ENCODE measurements at regions not wholly inside any gene's neighbourhood (a gene's known extent, or its start where the extent isn't known, plus 50 kb on each side); places are given as distances from the start of the nearest gene placed in this dataset.
"Not testable (repeated sequence)": the region's sequence is repeated elsewhere in the genome, so short reads cannot be mapped to it uniquely, and the experiment has no call there.

DNA sequence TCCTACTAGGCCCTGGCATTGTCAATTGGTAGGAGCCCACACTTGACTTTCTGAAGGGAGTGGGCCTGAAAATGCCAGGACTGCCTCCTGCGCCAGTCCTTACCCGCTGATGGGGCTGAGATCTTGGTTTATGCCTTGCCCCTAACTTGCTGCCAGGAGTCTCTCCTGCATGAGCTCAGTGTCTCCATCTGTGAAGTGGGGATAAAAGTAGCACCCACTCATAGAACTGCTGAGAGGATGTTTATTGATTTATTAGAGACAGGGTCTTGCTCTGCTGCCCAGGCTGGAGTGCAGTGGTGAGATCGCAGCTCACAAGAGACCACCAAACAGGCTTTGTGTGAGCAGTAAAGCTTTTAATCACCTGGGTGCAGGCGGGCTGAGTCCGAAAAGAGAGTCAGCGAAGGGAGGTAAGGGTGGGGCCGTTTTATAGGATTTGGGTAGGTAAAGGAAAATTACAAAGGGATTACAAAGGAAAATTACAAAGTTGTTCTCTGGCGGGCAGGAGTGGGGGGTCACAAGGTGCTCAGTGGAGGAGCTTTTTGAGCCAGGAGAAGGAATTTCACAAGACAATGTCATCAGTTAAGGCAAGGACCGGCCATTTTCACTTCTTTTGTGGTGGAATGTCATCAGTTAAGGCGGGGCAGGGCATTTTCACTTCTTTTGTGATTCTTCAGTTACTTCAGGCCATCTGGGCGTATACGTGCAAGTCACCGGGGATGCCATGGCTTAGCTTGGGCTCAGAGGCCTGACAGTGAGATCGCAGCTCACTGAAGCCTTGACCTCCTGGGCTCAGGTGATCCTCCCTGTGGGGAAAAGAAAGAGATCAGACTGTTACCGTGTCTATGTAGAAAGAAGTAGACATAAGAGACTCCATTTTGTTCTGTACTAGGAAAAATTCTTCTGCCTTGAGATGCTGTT is 93.7 kb downstream of the LSM3 start:
- not testable (repeated sequence) for DNase-seq (ENCODE audit: extremely low read depth in 1 of 11, low read depth in 9 of 11, low spot score in 4 of 11)

DNA sequence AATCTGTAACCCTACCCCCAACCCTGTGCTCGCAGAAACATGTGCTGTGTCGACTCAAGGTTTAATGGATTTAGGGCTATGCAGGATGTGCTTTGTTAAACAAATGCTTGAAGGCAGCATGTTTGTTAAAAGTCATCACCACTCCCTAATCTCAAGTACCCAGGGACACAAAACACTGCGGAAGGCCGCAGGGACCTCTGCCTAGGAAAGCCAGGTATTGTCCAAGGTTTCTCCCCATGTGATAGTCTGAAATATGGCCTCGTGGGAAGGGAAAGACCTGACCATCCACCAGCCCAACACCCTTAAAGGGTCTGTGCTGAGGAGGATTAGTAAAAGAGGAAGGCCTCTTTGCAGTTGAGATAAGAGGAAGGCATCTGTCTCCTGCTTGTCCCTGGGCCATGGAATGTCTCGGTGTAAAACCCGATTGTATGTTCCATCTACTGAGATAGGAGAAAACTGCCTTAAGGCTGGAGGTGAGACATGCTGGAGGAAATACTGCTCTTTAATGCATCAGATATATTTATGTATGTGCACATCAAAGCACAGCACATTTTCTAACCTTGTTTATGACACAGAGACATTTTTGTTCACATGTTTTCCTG is 94.4 kb downstream of the LSM3 start:
- DNase-seq (ENCODE audit: extremely low read depth in 1 of 11, low read depth in 9 of 11, low spot score in 4 of 11) = not testable (repeated sequence)

DNA sequence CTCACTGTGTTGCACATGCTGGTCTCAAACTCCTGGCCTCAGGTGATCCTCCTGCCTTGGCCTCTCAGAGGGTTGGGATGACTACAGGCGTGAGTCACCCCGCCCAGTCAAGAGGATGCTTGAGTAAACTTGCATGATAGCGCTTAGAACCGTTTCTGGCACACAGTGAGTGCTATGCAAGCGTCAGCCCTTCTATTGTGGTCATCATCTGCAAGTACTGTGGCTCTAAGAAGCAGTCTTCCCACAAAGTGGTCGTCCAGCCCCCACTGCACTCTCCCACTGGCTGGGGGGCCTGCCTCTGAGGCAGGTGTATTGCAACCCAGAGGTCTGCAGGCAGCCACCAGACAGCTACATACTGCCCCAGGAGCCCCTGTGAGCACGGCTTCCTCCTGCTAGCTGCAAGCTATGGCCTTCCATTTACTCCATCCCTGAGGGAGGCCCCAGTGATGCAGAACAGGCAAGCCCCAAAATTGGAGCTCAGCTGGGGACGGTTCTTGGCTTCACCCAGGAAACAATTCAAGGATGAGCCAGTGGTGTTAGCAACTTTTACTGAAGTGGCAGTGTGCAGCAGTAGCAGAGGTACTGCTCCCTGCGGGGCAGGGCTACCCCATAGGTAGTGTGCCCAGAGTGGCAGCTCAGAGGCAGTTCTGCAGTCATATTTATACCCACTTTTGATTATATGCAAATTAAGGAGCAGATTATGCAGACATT is 95.4 kb downstream of the LSM3 start:
- DNase-seq (ENCODE audit: extremely low read depth in 1 of 11, low read depth in 9 of 11, low spot score in 4 of 11) = no peak

DNA sequence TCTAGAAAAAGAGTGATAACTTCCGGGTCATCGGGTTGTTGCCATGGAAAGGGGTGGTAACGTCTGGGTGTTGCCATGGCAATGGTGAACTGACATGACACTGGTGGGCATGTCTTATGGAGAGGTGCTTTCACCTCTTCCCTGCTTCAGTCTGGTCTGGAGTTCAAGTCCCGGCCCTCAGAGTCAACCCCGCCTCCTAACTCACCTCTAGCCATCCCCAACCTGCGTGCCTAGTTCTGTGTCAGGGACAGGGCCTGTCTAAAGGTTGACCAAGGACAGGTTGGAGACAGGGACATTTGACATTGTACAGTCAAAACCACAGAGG is 96.0 kb downstream of the LSM3 start:
- no peak for DNase-seq (ENCODE audit: extremely low read depth in 1 of 11, low read depth in 9 of 11, low spot score in 4 of 11)

DNA sequence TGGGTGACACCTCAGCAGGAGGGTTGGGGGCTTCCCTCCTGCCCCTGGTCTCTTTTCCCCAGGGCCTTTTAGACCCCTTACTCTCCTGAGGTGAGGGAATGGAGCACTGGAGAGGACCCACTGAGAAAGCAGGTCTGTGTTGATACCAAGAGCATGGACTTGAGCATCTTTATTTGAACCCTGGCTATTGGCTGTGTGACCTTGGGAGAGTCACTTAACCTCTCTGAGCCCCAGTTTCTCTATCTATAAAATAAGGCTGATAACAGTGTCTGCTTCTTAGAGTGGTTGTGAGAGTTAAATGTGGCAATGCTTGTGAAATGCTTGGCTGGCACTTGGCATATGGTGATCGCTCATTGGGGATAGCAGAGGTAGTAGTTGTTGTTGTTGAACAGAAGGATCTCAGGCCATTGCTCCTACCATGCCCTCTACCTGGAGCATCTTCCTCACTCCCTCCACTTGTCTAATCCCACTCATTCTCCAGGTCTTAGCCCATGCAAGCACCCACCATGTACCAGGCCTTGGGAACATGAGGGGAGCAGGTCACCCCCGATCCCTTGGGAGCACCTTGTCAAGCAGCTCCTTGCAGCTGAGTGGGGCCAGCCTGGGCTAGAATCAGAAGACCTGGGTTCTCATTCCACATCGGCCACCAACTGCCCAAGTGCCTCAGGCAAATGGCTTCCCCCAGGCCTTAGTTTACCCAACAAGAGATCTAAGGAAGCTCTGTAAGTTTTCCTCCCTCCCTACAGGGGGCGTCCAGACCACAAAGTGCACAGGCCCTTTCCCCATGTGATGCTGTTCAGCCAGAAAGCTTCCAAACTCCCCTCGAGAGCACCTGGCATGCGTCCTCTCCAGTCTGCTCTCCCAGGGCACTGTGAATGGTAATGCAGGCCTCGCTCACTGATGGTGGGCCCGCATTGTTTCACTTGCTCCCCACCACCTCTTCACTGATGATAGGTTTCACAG is 96.7 kb downstream of the LSM3 start:
- no peak for DNase-seq (ENCODE audit: extremely low read depth in 1 of 11, low read depth in 9 of 11, low spot score in 4 of 11)

DNA sequence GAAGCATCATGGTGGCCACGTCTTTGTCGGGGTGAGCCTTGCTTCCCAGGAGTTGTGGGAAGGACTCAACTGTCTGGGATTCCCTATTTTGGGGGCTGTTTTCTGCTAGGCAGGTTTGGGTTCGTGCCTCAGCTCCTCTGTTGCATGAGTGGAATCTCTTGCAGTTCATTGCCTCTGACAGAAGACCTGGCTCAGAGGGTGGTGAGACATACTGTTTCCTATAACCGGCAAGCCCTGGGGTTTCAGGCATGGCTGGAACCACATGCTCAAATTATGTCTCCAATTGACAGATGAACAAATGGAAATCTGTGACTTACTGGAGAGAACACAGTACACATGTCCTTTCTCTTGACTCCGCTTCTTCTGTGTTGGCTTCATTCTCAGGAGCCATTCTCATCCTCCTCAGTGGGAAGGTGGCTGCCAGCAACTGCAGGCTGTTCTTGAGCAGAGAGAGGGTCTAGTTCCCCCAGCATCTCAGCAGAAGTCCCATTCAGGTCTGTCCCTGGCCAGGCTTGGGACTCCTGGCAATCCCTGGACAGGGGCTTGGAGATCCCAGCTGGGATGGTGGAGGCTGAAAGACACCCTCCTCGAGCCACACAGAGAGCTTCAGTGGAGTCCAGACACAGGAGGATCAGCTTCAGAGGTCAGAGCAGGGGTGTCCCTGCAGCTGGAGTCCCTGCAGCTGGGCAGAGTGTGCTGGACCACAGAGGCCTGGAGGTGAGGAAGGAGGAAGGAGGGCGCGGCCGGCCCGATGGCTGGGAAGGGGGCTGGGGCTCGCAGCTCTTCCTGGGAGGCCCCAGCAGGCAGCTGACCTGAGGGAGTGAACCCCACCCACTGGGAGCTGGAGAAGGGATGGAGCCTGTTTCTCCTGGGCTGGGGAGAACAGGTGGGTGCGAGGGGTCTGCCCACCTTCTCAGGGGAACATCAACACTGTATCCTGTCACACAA is 97.6 kb downstream of the LSM3 start:
- DNase-seq (ENCODE audit: extremely low read depth in 1 of 11, low read depth in 9 of 11, low spot score in 4 of 11) = no peak

DNA sequence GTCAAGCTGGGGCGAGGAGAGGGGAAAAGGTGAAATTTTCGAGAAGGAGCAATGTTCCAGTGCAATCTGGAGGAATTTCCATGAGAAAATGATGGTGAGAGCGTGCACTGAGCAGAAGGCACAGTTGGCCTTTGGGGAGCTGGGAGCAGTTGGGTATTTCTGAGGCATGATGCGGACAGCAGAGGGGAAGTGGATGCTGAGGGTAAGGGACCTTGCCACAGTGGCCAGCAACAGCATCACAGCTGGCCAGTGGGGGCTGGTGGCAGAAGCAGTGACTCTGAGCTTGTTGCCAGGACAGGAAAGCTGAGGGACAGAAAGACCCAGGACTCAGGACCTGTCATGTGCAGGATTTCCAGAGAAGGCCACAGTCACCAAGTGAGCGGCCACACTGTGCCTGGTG is 98.9 kb downstream of the LSM3 start:
- DNase-seq (ENCODE audit: extremely low read depth in 1 of 11, low read depth in 9 of 11, low spot score in 4 of 11) = no peak

DNA sequence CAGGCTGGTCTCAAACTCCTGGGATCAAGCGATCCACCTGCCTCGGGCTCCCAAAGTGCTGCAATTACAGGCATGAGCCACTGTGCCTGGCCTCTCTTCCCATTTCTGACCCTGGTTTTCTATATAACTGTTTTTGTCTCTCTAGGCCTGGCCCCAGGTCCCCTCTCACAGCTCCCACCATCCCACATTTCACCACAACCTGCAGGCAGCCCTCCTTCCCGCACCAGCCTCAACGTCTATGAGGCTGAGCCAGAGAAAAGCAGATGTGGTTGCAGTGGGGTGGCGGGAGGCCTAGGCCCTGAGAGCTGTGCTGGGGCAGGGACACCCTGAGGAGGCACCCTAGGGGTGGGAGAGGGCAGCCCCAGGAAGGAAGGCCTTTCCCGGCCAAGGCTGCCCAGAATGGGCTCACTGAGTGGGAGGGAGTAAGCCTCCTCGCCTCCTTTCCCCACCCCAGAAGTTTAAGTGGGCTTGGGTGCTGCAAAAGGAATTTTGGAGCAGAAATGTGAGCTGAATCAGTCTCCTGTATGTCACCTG is 99.7 kb downstream of the LSM3 start:
- DNase-seq (ENCODE audit: extremely low read depth in 1 of 11, low read depth in 9 of 11, low spot score in 4 of 11) = no peak

DNA sequence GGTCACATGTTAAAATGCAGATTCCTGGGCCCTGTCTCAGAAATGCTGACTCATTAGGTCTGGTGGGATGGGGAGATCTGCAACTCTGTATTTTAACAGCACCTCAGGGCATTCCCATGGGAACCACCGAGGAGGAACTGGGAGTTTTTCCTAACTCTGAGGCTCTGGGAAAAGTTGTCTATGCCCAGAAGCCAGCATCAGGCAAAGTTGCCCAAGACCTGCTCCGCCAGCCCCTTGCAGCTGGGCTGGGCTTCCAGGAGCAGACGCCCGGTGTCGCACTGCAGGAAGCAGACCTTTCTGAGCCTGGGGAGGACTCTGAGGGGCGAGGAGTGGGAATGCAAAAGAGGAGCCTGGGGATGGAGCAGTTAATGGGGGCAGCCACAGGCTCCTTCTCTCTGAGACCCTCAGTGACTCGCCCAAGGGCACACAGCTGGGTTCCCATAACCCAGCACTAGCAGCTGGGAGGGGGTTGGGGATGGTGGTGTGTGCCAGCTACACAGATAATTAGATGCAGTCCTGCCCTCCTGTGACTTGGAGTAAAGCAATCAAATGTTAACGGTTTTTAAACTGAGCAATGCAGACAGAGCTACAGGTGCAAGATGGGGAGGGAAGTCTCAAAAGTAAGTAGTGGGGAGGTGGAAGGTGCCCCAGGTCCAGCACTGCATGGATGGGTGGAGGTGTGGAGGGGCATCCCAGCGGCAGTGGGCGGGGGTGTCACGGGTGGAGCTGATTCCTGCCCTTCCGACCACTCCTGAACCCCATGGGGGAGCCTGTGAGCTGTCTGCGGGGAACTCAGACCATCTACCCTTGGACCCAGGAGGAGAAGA is 100.4 kb downstream of the LSM3 start:
- no peak for DNase-seq (ENCODE audit: extremely low read depth in 1 of 11, low read depth in 9 of 11, low spot score in 4 of 11)

DNA sequence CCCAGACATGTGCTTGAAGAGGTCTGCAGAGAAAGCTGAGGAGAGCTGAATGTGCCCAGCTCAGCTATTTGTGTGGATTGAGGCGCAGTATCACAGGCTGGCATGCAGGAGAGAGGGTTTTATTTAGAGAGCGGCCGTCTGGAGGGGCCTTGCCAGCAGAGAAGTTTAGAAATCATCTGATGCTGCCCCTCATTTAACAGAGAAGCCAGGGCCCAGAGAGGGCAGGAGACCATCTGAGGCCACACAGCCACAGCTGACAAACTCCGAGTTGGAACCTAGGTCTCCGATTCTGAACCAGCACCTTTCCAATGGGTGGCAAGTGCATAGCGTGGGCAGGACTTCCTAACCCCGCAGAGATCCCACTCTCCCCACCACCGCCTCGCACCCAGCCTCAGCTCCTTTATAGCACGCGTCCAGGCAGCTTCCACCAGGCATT is 101.0 kb downstream of the LSM3 start:
- no peak for DNase-seq (ENCODE audit: extremely low read depth in 1 of 11, low read depth in 9 of 11, low spot score in 4 of 11)

DNA sequence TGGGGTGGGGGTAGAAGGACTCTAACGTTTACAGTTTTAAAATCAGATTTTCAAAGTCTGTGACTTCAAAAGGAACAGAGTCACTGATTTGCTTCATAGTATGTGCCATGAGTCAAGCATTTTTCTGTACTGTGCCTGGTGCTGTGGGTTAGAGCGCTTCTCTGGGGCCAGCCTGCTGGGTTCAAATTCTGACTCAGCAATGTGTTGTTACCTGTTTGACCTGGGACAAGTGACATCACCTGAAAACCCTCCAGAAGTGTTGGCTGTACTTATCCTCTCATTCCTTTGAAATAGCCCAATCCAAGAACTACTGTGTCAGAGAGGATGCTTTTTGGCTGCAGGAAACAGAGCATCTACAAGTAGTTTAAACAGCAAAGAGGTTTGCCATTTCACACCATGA is 101.7 kb downstream of the LSM3 start:
- DNase-seq (ENCODE audit: extremely low read depth in 1 of 11, low read depth in 9 of 11, low spot score in 4 of 11) = no peak

DNA sequence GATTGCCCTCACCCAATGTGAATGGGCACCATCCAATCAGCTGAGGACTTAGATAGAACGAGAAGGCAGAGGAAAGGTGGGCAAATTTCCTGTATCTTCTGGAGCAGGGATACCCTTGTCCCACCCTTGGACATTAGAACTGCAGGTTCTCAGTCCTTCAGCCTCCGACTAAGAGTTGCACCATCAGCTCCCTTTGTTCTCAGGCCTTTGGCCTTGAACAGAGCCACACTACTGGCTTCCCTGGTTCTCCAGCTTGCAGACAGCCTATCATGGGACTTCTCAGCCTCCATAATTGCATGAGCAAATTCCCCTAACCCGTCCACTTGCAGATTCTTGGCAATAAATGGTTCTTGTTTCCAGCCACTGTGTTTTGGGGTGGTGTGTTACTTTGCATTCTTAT is 102.4 kb downstream of the LSM3 start:
- DNase-seq (ENCODE audit: extremely low read depth in 1 of 11, low read depth in 9 of 11, low spot score in 4 of 11) = no peak

DNA sequence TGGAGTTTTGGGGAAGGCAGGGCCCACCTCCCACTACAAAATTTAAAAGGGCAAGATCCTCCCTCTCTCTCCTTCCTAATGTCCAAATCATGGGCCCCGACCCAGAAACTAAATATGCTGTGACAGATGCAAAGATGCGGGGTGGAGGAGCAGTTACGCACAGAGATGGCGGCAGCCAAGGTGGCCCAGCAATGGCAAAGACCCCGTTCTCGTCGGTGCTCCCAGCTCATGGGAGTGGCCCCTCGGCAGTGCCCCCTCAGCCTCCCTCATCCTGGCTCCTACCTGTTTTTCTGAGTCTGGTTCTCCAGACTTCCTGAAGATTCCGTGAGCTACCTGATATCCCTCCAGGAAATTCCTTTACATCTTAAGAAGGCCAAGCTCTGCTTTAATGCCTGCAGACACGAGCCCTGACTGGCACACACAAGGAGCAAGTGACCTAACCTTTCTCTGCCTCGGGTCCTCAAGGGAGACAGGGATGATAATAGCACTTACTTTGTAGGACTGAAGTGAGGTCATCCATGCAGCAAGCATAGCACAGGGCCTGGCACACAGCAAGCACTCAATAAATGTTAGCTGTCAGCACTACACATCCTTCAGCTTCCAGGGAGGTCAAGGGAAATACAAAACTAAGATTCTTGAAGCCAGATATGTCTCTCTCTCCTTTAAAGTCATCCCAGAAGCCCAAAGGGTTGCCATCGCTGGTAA is 103.5 kb downstream of the LSM3 start:
- no peak for DNase-seq (ENCODE audit: extremely low read depth in 1 of 11, low read depth in 9 of 11, low spot score in 4 of 11)

DNA sequence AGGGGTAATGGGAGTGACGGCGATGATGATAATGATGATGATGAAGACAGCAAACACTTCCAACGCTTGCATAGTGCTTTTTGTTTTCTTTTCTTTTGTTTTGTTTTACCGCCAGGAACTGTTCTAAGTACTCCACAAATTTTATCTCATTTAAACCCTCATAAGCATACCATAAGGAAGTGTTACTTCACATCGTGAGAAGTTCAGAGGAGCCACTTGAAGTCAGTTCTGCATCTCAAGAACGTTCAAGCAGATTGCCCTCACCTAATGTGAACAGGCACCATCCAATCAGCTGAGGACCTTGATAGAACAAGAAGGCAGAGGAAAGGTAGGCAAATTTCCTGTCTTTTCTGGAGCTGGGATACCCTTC is 104.1 kb downstream of the LSM3 start:
- no peak for DNase-seq (ENCODE audit: extremely low read depth in 1 of 11, low read depth in 9 of 11, low spot score in 4 of 11)

DNA sequence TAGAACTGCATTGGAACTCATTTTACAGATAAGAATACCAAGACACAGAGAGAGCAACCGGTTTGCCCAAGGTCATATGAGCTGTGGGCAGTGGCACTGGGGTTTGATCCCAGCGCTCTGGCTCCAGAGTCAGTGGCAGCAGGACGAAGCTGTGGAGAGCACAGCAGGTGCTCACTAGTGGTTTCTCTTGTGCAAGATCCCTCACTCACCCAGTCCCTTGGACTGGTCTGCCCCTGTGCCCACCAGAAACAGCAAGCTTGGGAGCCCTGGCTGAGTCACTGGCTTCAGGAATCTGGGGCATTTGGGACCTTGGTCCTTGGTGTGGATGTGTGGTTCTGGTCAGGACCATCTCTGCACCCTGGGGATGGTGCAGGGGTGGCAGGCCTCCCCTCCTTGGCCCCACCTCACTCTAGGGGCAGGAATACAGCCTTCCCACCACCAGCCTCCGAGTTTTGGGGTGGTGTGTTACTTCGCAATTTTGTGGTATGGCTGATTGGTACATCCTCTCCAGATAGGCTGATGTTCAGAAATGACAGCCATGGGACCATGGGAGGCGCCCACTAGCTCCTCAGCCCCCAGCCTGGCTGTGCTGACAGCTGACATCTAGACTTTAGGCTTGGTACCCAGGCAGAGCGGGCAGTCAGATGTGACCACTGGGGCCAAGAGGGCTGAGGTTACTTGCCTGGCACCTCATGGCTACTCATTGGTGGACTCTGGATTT is 104.6 kb downstream of the LSM3 start:
- DNase-seq (ENCODE audit: extremely low read depth in 1 of 11, low read depth in 9 of 11, low spot score in 4 of 11) = no peak
